Activated CD8-positive, alpha-beta T cell treated with anti-CD3 and anti-CD28 coated beads for 36 hours (primary cell): ENCODE measurements at regions not wholly inside any gene's neighbourhood (a gene's known extent, or its start where the extent isn't known, plus 50 kb on each side); places are given as distances from the start of the nearest gene placed in this dataset.

Experiments used
- ATAC-seq: fragments of 200-7000 bp; cut with Tn5 transposase; one replicate; pipeline ENCODE4 v1.10.0; 2021; ENCODE audit warnings: mild to moderate bottlenecking, moderate library complexity
- CTCF ChIA-PET: fragments of 350-600 bp; sonication (Branson Sonifier 250); formaldehyde crosslinking; loops from one replicate; lab custom pipeline; 2021; ENCODE audit warnings: antibody characterized with exemption; lab: Charles Lee
- POLR2A ChIA-PET: fragments of 350-600 bp; sonication (Branson Sonifier 250); formaldehyde crosslinking; loops from one replicate; lab custom pipeline; 2021; ENCODE audit warnings: antibody characterized with exemption; lab: Charles Lee
- DNase-seq: peaks from one replicate; pipeline ENCODE4 v3.0.0-alpha.2; 2020
- H3K27ac Mint-ChIP-seq: one replicate; pipeline ENCODE4 v1.8.0; 2021; ENCODE audit warnings: mild to moderate bottlenecking, mixed read lengths
- H3K27me3 Mint-ChIP-seq: one replicate; pipeline ENCODE4 v1.8.0; 2021; ENCODE audit warnings: mixed read lengths
- H3K36me3 Mint-ChIP-seq: one replicate; pipeline ENCODE4 v1.8.0; 2021; ENCODE audit warnings: low read depth, mixed read lengths
- H3K4me1 Mint-ChIP-seq: one replicate; pipeline ENCODE4 v1.8.0; 2021; ENCODE audit warnings: low read depth, mixed read lengths
- H3K4me3 Mint-ChIP-seq: one replicate; pipeline ENCODE4 v1.8.0; 2021; ENCODE audit warnings: mild to moderate bottlenecking, moderate library complexity, mixed read lengths
- H3K9me3 Mint-ChIP-seq: one replicate; pipeline ENCODE4 v1.8.0; 2021; ENCODE audit warnings: mixed read lengths
- intact Hi-C: fragments of 100-400 bp; cut with micrococcal nuclease; formaldehyde crosslinking; loops from one replicate; pipeline ENCODE4 v1.10.0; 2022
- TF ChIP-seq, protein P1 (sequence below): fragments of 200-600 bp; IDR thresholded peaks from one replicate; pipeline ENCODE4 v1.8.0; 2022; ENCODE audit warnings: antibody characterized with exemption, mild to moderate bottlenecking

DNA sequence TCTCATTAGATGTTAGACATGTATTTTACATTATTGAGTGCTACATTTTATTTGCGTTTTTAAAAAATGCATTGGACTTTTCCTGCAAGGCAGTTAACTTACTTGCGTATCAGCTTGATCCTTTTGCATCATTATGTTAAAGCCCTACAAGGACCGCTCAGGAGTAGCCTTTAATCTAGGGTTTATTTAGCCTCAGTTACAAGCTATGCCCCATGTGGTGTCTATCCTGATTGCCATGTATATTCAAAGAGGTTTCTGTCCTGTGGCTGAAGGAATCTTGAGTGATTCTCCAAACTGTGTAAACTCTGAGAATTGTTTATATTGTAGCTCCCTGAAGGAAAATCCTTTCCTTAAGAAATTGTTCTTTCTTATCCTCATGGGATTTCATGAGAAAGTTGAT, 821.8 kb upstream of the AGA start:
- Mint-ChIP-seq H3K9me3 (peaks cover 3% of the 10 kb centered on the region), H3K4me1 (no peaks in the 10 kb centered on the region), H3K36me3 (no peaks in the 10 kb centered on the region), H3K27ac (no peak overlapping the region), H3K4me3 (no peak overlapping the region), H3K27me3 (no peaks in the 10 kb centered on the region)
- ChIA-PET CTCF (no interaction called here), POLR2A (interaction anchor here (0.6 kb wide), 1 partner anchor 35 kb away, joined by 3 read pairs; no protein-coding TSS in a partner anchor)
- intact Hi-C loops, result no loop called here
- TF ChIP-seq, protein P1, sequence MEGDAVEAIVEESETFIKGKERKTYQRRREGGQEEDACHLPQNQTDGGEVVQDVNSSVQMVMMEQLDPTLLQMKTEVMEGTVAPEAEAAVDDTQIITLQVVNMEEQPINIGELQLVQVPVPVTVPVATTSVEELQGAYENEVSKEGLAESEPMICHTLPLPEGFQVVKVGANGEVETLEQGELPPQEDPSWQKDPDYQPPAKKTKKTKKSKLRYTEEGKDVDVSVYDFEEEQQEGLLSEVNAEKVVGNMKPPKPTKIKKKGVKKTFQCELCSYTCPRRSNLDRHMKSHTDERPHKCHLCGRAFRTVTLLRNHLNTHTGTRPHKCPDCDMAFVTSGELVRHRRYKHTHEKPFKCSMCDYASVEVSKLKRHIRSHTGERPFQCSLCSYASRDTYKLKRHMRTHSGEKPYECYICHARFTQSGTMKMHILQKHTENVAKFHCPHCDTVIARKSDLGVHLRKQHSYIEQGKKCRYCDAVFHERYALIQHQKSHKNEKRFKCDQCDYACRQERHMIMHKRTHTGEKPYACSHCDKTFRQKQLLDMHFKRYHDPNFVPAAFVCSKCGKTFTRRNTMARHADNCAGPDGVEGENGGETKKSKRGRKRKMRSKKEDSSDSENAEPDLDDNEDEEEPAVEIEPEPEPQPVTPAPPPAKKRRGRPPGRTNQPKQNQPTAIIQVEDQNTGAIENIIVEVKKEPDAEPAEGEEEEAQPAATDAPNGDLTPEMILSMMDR, result no peak
- DNase-seq, result no peak
- no peak for ATAC-seq

- ChIA-PET POLR2A (interaction anchor here (0.6 kb wide), 1 partner anchor 720 kb away, joined by 3 read pairs; no protein-coding TSS in a partner anchor), CTCF (no interaction called here)
- DNase-seq (no peak), ATAC-seq (no peak)
- Mint-ChIP-seq H3K4me3 (no peak overlapping the region), H3K27me3 (no peaks in the 10 kb centered on the region), H3K27ac (no peak overlapping the region), H3K36me3 (no peaks in the 10 kb centered on the region), H3K4me1 (no peaks in the 10 kb centered on the region), H3K9me3 (peaks cover 1% of the 10 kb centered on the region)
- TF ChIP-seq, protein P1, result no peak
- intact Hi-C loops, result no loop called here
Observed at GRCh38 chr4:178271386-178271785, 829.1 kb upstream of the AGA start.

DNA sequence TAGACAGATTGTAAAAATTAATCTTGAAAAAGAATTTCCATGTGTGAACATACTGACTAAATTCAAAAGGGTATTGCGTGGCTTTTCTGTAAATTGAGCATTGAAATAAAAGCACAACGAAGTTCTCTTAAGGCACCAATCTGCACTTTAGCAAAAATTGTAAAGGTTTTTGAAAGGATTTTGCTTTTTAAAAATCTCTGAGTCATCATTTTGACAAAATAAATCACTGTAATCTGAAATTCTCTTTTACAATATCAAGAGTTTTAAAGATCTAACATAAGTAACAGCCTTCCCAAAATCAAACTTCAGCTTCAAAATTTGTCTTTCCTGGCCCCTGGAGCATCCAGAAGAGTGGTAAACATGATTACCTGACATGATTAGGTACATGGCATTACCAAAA, 830.9 kb upstream of the AGA start:
- intact Hi-C loops, result no loop called here
- Mint-ChIP-seq H3K36me3 (no peaks in the 10 kb centered on the region), H3K9me3 (peaks cover 1% of the 10 kb centered on the region), H3K4me3 (no peak overlapping the region), H3K4me1 (no peaks in the 10 kb centered on the region), H3K27ac (no peak overlapping the region), H3K27me3 (no peaks in the 10 kb centered on the region)
- ChIA-PET CTCF (no interaction called here), POLR2A (no interaction called here)
- TF ChIP-seq, protein P1, result no peak
- DNase-seq (no peak), ATAC-seq (no peak)

- peak; percentile 7 for DNase-seq
- CTCF ChIA-PET, result no interaction called here
- peaks cover 4% of the 10 kb centered on the region for H3K9me3 Mint-ChIP-seq
- POLR2A ChIA-PET, result no interaction called here
- H3K27ac Mint-ChIP-seq, result no peak overlapping the region
- no peaks in the 10 kb centered on the region for H3K4me1 Mint-ChIP-seq
- ATAC-seq, result no peak
- H3K36me3 Mint-ChIP-seq, result no peaks in the 10 kb centered on the region
- intact Hi-C loops, result no loop called here
- no peaks in the 10 kb centered on the region for H3K27me3 Mint-ChIP-seq
- no peak overlapping the region for H3K4me3 Mint-ChIP-seq
- TF ChIP-seq, protein P1, result no peak
Observed at GRCh38 chr4:178275671-178276360, 833.6 kb upstream of the AGA start.

GRCh38 chr4:178280362-178280761, 838.1 kb upstream of the AGA start:
- Mint-ChIP-seq H3K36me3 (no peaks in the 10 kb centered on the region), H3K4me3 (no peak overlapping the region), H3K9me3 (peaks cover 4% of the 10 kb centered on the region), H3K27ac (no peak overlapping the region), H3K4me1 (no peaks in the 10 kb centered on the region), H3K27me3 (no peaks in the 10 kb centered on the region)
- ChIA-PET POLR2A (no interaction called here), CTCF (no interaction called here)
- TF ChIP-seq, protein P1, result no peak
- DNase-seq, result no peak
- intact Hi-C loops, result no loop called here
- ATAC-seq, result no peak
